Type B pancreatic cell (in vitro differentiated cells): ENCODE measurements at regions not wholly inside any gene's neighbourhood (a gene's known extent, or its start where the extent isn't known, plus 50 kb on each side); places are given as distances from the start of the nearest gene placed in this dataset.

Source experiments
- DNase-seq: peaks from one replicate; pipeline ENCODE4 v3.0.0; 2021; ENCODE audit warnings: mixed read lengths; ENCODE audit not compliant: unreplicated experiment; ENCODE audit errors: extremely low spot score
- H3K27ac Mint-ChIP-seq: 2 replicates; pipeline ENCODE4 v1.8.0; 2021; ENCODE audit warnings: mild to moderate bottlenecking, mixed read lengths
- H3K27me3 Mint-ChIP-seq: 2 replicates; pipeline ENCODE4 v1.8.0; 2021; ENCODE audit warnings: mixed read lengths
- H3K36me3 Mint-ChIP-seq: 2 replicates; pipeline ENCODE4 v1.8.0; 2021; ENCODE audit warnings: mixed read lengths
- H3K4me1 Mint-ChIP-seq: one replicate; pipeline ENCODE4 v1.8.0; 2021; ENCODE audit warnings: mixed read lengths; ENCODE audit not compliant: unreplicated experiment
- H3K4me3 Mint-ChIP-seq: 2 replicates; pipeline ENCODE4 v1.8.0; 2021; ENCODE audit warnings: mild to moderate bottlenecking, mixed read lengths
- H3K9me3 Mint-ChIP-seq: 2 replicates; pipeline ENCODE4 v1.8.0; 2021; ENCODE audit warnings: mixed read lengths
- CTCF ChIP-seq: fragments of 200-600 bp; sonication (generic); conservative IDR thresholded peaks from 2 replicates; pipeline ENCODE4 v1.5.0; 2021; ENCODE audit warnings: antibody characterized with exemption, mild to moderate bottlenecking

- Mint-ChIP-seq H3K9me3 (no peaks in the 10 kb centered on the region), H3K36me3 (no peaks in the 10 kb centered on the region), H3K27ac (no peak overlapping the region), H3K4me1 (peaks cover 12% of the 10 kb centered on the region), H3K4me3 (no peak overlapping the region), H3K27me3 (peaks cover 51% of the 10 kb centered on the region)
- TF ChIP-seq CTCF: no peak
- DNase-seq: no peak
Measured at GRCh38 chr5:4738298-4738697, 401.8 kb upstream of the ADAMTS16 start.

GRCh38 chr5:4740156-4740555 is 400.0 kb upstream of the ADAMTS16 start:
- Mint-ChIP-seq H3K36me3 (no peaks in the 10 kb centered on the region), H3K4me3 (no peak overlapping the region), H3K27me3 (peaks cover 35% of the 10 kb centered on the region), H3K9me3 (no peaks in the 10 kb centered on the region), H3K4me1 (peaks cover 3% of the 10 kb centered on the region), H3K27ac (no peak overlapping the region)
- no peak for DNase-seq
- no peak for TF ChIP-seq CTCF

- H3K9me3 Mint-ChIP-seq: no peaks in the 10 kb centered on the region
- H3K36me3 Mint-ChIP-seq: no peaks in the 10 kb centered on the region
- peaks cover 19% of the 10 kb centered on the region for H3K27me3 Mint-ChIP-seq
- H3K4me1 Mint-ChIP-seq: no peaks in the 10 kb centered on the region
- no peak for DNase-seq
- no peak overlapping the region for H3K4me3 Mint-ChIP-seq
- no peak overlapping the region for H3K27ac Mint-ChIP-seq
- no peak for TF ChIP-seq CTCF
Measured at GRCh38 chr5:4758550-4758949, 381.6 kb upstream of the ADAMTS16 start.

GRCh38 chr5:4758996-4759395 is 381.1 kb upstream of the ADAMTS16 start:
- Mint-ChIP-seq H3K27me3 (peaks cover 17% of the 10 kb centered on the region), H3K27ac (no peak overlapping the region), H3K9me3 (no peaks in the 10 kb centered on the region), H3K36me3 (no peaks in the 10 kb centered on the region), H3K4me1 (no peaks in the 10 kb centered on the region), H3K4me3 (no peak overlapping the region)
- no peak for TF ChIP-seq CTCF
- DNase-seq: no peak

- H3K4me3 Mint-ChIP-seq: no peak overlapping the region
- no peak for TF ChIP-seq CTCF
- DNase-seq: no peak
- no peaks in the 10 kb centered on the region for H3K4me1 Mint-ChIP-seq
- H3K27me3 Mint-ChIP-seq: peaks cover 17% of the 10 kb centered on the region
- H3K9me3 Mint-ChIP-seq: no peaks in the 10 kb centered on the region
- H3K36me3 Mint-ChIP-seq: no peaks in the 10 kb centered on the region
- no peak overlapping the region for H3K27ac Mint-ChIP-seq
Measured at GRCh38 chr5:4762316-4762715, 377.8 kb upstream of the ADAMTS16 start.

GRCh38 chr5:4765411-4765810 is 374.7 kb upstream of the ADAMTS16 start:
- Mint-ChIP-seq H3K36me3 (no peaks in the 10 kb centered on the region), H3K4me3 (no peak overlapping the region), H3K4me1 (no peaks in the 10 kb centered on the region), H3K27ac (no peak overlapping the region), H3K27me3 (peaks cover 12% of the 10 kb centered on the region), H3K9me3 (no peaks in the 10 kb centered on the region)
- no peak for TF ChIP-seq CTCF
- no peak for DNase-seq
